Heart left ventricle (tissue), 16 donors: ENCODE measurements at regions not wholly inside any gene's neighbourhood (a gene's known extent, or its start where the extent isn't known, plus 50 kb on each side); places are given as distances from the start of the nearest gene placed in this dataset.

ENCODE experiments used
- ATAC-seq, 4 donors: fragments of 200-7000 bp; cut with Tn5 transposase; one replicate each; pipeline ENCODE4 v1.9.1; 2020 to 2022; ENCODE audit warnings: moderate library complexity in 4 of 4, mild to moderate bottlenecking in 3 of 4, moderate number of reproducible peaks in 1 of 4
- DNase-seq, 5 donors: peaks; one replicate each; pipeline ENCODE4 v3.0.0-alpha.2; 2020
- H3K27ac ChIP-seq, 12 donors: fragments of 200-600 bp; sonication (generic) in 4 of 12; one replicate each; pipeline versions ENCODE4 v1.5.0 to v1.8.0; 2016 to 2022; ENCODE audit warnings: mild to moderate bottlenecking in 2 of 12
- H3K27me3 ChIP-seq, 9 donors: fragments of 200-600 bp; sonication (generic) in 2 of 9; one replicate each; pipeline versions ENCODE4 v1.5.1 to v1.8.0; 2016 to 2022; ENCODE audit warnings: mild to moderate bottlenecking in 3 of 9
- H3K36me3 ChIP-seq, 9 donors: fragments of 200-600 bp; sonication (generic) in 2 of 9; one replicate each; pipeline versions ENCODE4 v1.5.0 to v1.8.0; 2018 to 2022; ENCODE audit warnings: mild to moderate bottlenecking in 2 of 9
- H3K4me1 ChIP-seq, 12 donors: fragments of 200-600 bp; sonication (generic) in 4 of 12; one replicate each; pipeline versions ENCODE4 v1.5.0 to v1.8.0; 2016 to 2022; ENCODE audit warnings: mild to moderate bottlenecking in 3 of 12
- H3K4me3 ChIP-seq, 12 donors: fragments of 200-600 bp; sonication (generic) in 4 of 12; one replicate each; pipeline versions ENCODE4 v1.5.0 to v1.8.0; 2017 to 2022; ENCODE audit warnings: mild to moderate bottlenecking in 9 of 12, moderate library complexity in 4 of 12
- H3K9me3 ChIP-seq, 12 donors: fragments of 200-600 bp; sonication (generic) in 4 of 12; one replicate each; pipeline versions ENCODE4 v1.5.0 to v1.8.0; 2016 to 2022; ENCODE audit warnings: mild to moderate bottlenecking in 1 of 12
- POLR2A ChIP-seq, 2 donors: fragments of 450-650 bp; IDR thresholded peaks; one replicate each; pipeline ENCODE4 v1.6.1; 2017; ENCODE audit warnings: antibody characterized with exemption in 2 of 2, mild to moderate bottlenecking in 2 of 2, moderate library complexity in 2 of 2
- WGBS, 4 donors: extraction: QIAGEN DNeasy Blood & Tissue Kit in 2 of 4; methylation state at CpG; one replicate each; pipeline versions ENCODE4 v1.1.5 to v1.1.7; 2013 to 2018; 5-methylcytosine and 5-hydroxymethylcytosine counted together
- intact Hi-C, 10 donors: fragments of 100-400 bp; cut with DNase I; formaldehyde crosslinking; loops; one replicate each; pipeline versions ENCODE4 v1.11.1 to v1.14.2; 2022
- TF ChIP-seq, protein P1 (sequence below), 12 donors: fragments of 200-600 bp; sonication (generic) in 4 of 12; IDR thresholded peaks; one replicate each; pipeline versions ENCODE4 v1.5.0 to v1.8.0; 2018 to 2022; ENCODE audit warnings: antibody characterized with exemption in 12 of 12, mild to moderate bottlenecking in 5 of 12
- donor health status: ischemic (EF 13 %, LVEDD 7.1; RV severe dilation, severe dysfunction).
- donor health status: healthy with polysubstance abuse.
- donor health status: DM: no; HTN: yes; CAD: no.
- donor health status: DM: no; HTN: no; CAD: no.
- donor health status: ischemic (EF 25% LVEDD 6.9; RV normal size, moderate dysfunction).
- donor health status: ischemic (EF 25% LVEDD 5.7; RV mildly dilated, moderate dysfunction).
- donor health status: healthy.
- donor health status: DM: yes; HTN: yes; CAD: no.
- donor health status: ischemic (EF 35%, LVEDD 5.7; RV mildly dilated, moderate dysfunction).
- donor health status: nonischemic (EF 11% LVEDD 7.7; RV severe dilation, severe dysfunction).
- donor health status: DM: yes; HTN: yes; CAD: no.
- donor health status: PGD.
- donor health status: ischemic (EF 29% LVEDD 5.4; RV normal size, mild dysfunction).
- donor health status: nonischemic (EF 23%, LVEDD 6.1; RV moderate dilation, normal function).

DNA sequence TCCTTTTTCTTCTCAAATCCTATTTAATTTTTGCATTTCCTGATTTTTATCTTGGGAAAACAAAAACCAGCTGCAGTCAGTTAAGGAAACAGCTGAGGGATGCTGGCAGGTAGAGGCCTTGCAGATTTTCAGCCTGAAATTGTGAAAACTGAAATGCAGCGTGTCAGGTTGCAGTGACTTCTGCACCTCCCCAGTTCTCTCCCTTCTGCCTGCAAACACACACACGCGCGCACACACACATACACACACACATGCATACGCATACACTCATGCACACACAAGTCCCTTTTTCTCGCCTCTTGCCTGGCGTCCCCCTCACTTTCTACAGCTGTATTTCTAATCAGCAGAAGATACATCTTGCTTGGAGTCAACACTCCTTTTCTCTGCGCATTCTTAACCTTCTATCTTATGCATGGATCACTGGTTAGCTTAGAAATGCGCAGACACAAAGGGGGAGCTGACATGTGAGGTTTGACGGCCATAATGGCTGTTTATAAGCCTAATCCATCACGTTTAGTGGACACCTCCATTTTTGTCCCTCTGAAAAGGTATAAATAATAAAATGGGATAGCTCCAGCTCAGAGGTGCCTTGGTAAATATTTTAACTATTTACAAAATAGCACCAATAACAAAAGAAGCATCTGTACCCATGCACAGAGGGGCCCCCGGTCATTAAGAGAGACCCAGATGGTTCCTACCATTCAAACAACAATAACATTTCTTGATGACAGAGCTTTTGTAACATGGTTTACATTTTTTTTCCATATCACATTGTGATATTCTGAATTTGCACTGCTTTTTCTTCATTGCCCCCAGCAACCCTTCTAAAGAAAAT, 392.1 kb upstream of the SALL1 start:
- Histone ChIP-seq H3K36me3 (no peaks in the 10 kb centered on the region), H3K4me1 (no peaks in the 10 kb centered on the region), H3K27ac (no peak overlapping the region), H3K9me3 (no peaks in the 10 kb centered on the region), H3K4me3 (no peak overlapping the region), H3K27me3 (peaks cover 0 to 10% (median 0%) of the 10 kb centered on the region in 9 donors)
- intact Hi-C loops, result loop anchor here in 1 of 10 donors (10.0 kb wide), 1 partner anchor 62 kb away; no protein-coding TSS in a partner anchor
- no peak for DNase-seq
- 49 to 54% (median 51%) methylated on average over 12 of the region's 12 CpGs for WGBS, 4 donors
- ATAC-seq, result no peak
- TF ChIP-seq POLR2A (IDR thresholded peaks at IDR 0.05), result no peak
- TF ChIP-seq, protein P1, sequence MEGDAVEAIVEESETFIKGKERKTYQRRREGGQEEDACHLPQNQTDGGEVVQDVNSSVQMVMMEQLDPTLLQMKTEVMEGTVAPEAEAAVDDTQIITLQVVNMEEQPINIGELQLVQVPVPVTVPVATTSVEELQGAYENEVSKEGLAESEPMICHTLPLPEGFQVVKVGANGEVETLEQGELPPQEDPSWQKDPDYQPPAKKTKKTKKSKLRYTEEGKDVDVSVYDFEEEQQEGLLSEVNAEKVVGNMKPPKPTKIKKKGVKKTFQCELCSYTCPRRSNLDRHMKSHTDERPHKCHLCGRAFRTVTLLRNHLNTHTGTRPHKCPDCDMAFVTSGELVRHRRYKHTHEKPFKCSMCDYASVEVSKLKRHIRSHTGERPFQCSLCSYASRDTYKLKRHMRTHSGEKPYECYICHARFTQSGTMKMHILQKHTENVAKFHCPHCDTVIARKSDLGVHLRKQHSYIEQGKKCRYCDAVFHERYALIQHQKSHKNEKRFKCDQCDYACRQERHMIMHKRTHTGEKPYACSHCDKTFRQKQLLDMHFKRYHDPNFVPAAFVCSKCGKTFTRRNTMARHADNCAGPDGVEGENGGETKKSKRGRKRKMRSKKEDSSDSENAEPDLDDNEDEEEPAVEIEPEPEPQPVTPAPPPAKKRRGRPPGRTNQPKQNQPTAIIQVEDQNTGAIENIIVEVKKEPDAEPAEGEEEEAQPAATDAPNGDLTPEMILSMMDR (IDR thresholded peaks at IDR 0.05), result no peak

DNA sequence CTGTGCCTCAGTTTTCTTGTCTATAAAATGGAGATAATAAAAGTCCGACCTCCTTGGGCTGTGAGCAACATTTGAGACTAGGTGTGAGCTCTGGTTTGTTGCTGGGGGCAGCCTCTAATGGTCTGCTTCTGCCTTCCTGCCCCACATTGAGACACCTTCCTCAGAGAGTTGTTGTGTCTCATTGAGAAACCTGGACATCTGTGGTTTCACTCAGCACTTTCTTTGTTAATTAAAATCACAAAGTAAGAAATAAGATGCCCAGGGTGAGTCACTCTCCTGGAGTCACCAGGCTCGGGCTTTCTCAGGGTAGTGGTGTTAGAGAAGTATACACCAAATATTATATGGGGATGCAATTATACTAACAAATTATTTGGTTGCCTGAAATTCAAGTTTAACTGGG, 389.2 kb upstream of the SALL1 start:
- Histone ChIP-seq H3K9me3 (no peaks in the 10 kb centered on the region), H3K27me3 (peaks cover 0 to 3% (median 0%) of the 10 kb centered on the region in 9 donors), H3K4me3 (no peak overlapping the region), H3K36me3 (no peaks in the 10 kb centered on the region), H3K4me1 (no peaks in the 10 kb centered on the region), H3K27ac (no peak overlapping the region)
- DNase-seq, result no peak
- intact Hi-C loops, result loop anchor here in 1 of 10 donors (10.0 kb wide), 1 partner anchor 65 kb away; no protein-coding TSS in a partner anchor
- no peak for ATAC-seq
- TF ChIP-seq, protein P1 (IDR thresholded peaks at IDR 0.05), result no peak
- TF ChIP-seq POLR2A (IDR thresholded peaks at IDR 0.05), result no peak
- 52 to 58% (median 56%) methylated on average over 2 of the region's 2 CpGs for WGBS, 4 donors

DNA sequence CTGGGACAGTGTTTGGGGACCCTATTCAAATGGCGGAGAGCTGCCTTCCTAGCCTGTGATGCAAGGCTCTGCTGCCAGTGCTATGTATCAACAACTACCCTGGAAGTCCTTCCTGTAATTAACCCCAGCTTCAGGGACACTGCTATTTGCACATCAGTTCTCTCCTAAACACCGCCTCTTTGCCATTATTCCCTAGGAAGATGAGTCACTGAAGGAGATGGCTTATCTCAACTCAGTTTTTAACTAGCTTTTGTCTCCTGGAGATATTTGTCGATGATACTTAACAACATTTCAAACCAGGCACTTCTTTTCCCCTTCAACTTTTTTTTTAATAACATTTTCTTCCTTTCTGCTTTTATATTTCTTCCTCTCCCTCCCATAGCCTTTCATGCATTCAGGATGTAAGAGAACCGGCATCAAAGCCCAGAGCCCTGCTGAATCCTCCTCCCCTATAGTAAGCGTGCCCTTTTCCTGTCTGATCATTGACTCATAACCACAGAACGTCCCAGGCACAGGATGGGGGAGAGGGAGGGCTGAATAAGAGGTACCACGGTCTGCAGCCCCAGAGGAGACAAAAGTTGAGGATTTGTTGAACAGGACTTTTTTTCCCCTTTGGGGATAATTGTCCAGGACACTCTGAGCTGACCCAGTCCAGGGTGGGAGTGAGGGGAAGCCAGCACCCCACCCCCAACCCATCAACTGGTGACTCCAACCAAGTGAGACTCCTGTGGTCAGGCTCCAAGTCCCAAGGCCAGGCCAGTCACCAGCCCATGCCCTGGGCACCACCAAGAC, 387.8 kb upstream of the SALL1 start:
- no peak for ATAC-seq
- no peaks in the 10 kb centered on the region for H3K9me3 ChIP-seq
- H3K27me3 ChIP-seq, result no peaks in the 10 kb centered on the region
- peak in 1 of 5 donors; percentile 23 for DNase-seq
- no peak overlapping the region for H3K27ac ChIP-seq
- 22 to 25% (median 23%) methylated on average over 7 of the region's 7 CpGs for WGBS, 4 donors
- no peaks in the 10 kb centered on the region for H3K36me3 ChIP-seq
- no peak overlapping the region for H3K4me3 ChIP-seq
- intact Hi-C loops, result no loop called here
- TF ChIP-seq, protein P1 (IDR thresholded peaks at IDR 0.05), result no peak
- no peak for TF ChIP-seq POLR2A (IDR thresholded peaks at IDR 0.05)
- no peaks in the 10 kb centered on the region for H3K4me1 ChIP-seq

DNA sequence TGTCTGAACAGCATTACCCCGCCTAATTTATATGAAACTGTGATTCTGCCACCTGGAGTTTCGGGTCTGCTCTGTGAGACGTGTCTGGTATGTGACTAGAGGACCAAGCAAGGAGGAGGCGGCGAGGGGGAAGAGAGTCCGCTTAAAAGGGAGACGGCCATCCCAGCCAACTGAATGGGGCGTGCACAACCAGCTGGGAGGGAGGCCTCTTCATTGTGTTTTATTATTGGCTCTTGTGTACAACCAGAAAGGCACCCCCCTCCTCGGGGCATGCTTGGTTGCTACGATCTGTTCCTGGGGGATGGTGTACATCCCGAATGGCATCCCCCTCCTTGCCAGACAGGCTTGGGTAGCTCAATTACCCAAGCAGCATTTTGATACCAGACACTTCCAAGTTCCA, 384.5 kb upstream of the SALL1 start:
- DNase-seq (no peak), ATAC-seq (no peak)
- no peaks in the 10 kb centered on the region for H3K36me3 ChIP-seq
- H3K27me3 ChIP-seq, result no peaks in the 10 kb centered on the region
- no peaks in the 10 kb centered on the region for H3K4me1 ChIP-seq
- H3K9me3 ChIP-seq, result no peaks in the 10 kb centered on the region
- WGBS, 4 donors, result 73 to 83% (median 74%) methylated on average over 11 of the region's 11 CpGs
- intact Hi-C loops, result no loop called here
- no peak for TF ChIP-seq POLR2A (IDR thresholded peaks at IDR 0.05)
- TF ChIP-seq, protein P1 (IDR thresholded peaks at IDR 0.05), result no peak
- no peak overlapping the region for H3K4me3 ChIP-seq
- H3K27ac ChIP-seq, result no peak overlapping the region
